ENCODE measurements at regions not wholly inside any gene's neighbourhood (a gene's known extent, or its start where the extent isn't known, plus 50 kb on each side); places are given as distances from the start of the nearest gene placed in this dataset.

GRCh38 chr5:98700730-98701129, 72.7 kb upstream of the RGMB start:
- Histone ChIP-seq H2BK5ac (ENCODE audit: low read depth, low read length) (no peak overlapping the region), H3K79me1 (ENCODE audit: low read depth, low read length) (no peaks in the 10 kb centered on the region), H3K56ac (replicated peaks; ENCODE audit: insufficient read length, low read depth, low read length) (no peak overlapping the region), H3K4ac (replicated peaks; ENCODE audit: insufficient read length, low read depth, low read length) (no peak overlapping the region), H2BK120ac (replicated peaks; ENCODE audit: low read depth, low read length) (no peak overlapping the region), H3K14ac (ENCODE audit: insufficient read length) (no peak overlapping the region), H4K8ac (ENCODE audit: extremely low read depth, insufficient read depth, low read length) (no peak overlapping the region), H3K36me3 (ENCODE audit: control insufficient read depth in 2 of 4, insufficient read depth in 4 of 4, low read length in 3 of 4) (no peaks in the 10 kb centered on the region), H3K27ac (ENCODE audit: low read depth, low read length) (no peak overlapping the region), H4K20me1 (replicated peaks in 1 of 2; ENCODE audit: control insufficient read depth in 1 of 2, insufficient read depth in 2 of 2, low read length in 2 of 2) (no peaks in the 10 kb centered on the region), H3K4me1 (replicated peaks in 1 of 4; ENCODE audit: control insufficient read depth in 3 of 4, insufficient read depth in 4 of 4, low read length in 3 of 4) (no peaks in the 10 kb centered on the region), H2AK5ac (ENCODE audit: low read depth, low read length) (no peak overlapping the region), H2BK12ac (ENCODE audit: low read depth, low read length) (no peak overlapping the region), H3K9ac (replicated peaks in 1 of 4; ENCODE audit: extremely low read depth in 1 of 4, low read depth in 3 of 4, low read length in 3 of 4) (no peak overlapping the region), H4K5ac (ENCODE audit: insufficient read length, low read depth, low read length) (no peak overlapping the region), H3K4me3 (ENCODE audit: extremely low read depth in 1 of 4, insufficient read depth in 2 of 4, low read depth in 3 of 4, low read length in 4 of 4) (no peak overlapping the region), H2BK20ac (ENCODE audit: low read length) (no peak overlapping the region), H2BK15ac (ENCODE audit: low read length) (no peak overlapping the region), H3K27me3 (replicated peaks in 1 of 4; ENCODE audit: control insufficient read depth in 3 of 4, extremely low read depth in 1 of 4, insufficient read depth in 3 of 4, low read length in 3 of 4) (no peaks in the 10 kb centered on the region), H4K91ac (replicated peaks; ENCODE audit: insufficient read length, low read length) (no peak overlapping the region), H3K4me2 (ENCODE audit: insufficient read depth in 1 of 2, low read depth in 2 of 2, low read length in 2 of 2) (no peak overlapping the region), H3K23me2 (ENCODE audit: low read depth, low read length) (no peaks in the 10 kb centered on the region), H3K79me2 (ENCODE audit: control insufficient read depth in 1 of 2, insufficient read depth in 2 of 2, low read length in 2 of 2) (no peaks in the 10 kb centered on the region), H3K9me3 (ENCODE audit: insufficient read depth in 2 of 2, low read depth in 1 of 2, low read length in 1 of 2) (no peaks in the 10 kb centered on the region; a peak in 1 of 4 replicates), H2AFZ (ENCODE audit: low read length) (no peak overlapping the region), H3K18ac (ENCODE audit: extremely low read depth, low read length) (no peak overlapping the region), H3K23ac (ENCODE audit: insufficient read length) (no peak overlapping the region)
- DNase-seq (ENCODE audit: low read depth in 1 of 2, low spot score in 2 of 2), result no peak
- ChIA-PET CTCF (ENCODE audit: partially characterized antibody) (interaction anchor here (1.0 to 1.5 kb wide), 3 partner anchors 9 to 41 kb away, joined by 3 to 4 read pairs (median 3); no protein-coding TSS in a partner anchor), POLR2A (ENCODE audit: partially characterized antibody) (no interaction called here)
- WGBS, 2 experiments (ENCODE audit: extremely low coverage in 1 of 2, insufficient coverage in 1 of 2, insufficient read length in 1 of 2, insufficient replicate concordance in 2 of 2, low coverage in 1 of 2, low lambda C conversion rate in 2 of 2, missing lambda C conversion rate in 1 of 2), result 83% methylated on average over 2 of the region's 2 CpGs; no CpG with 5 or more reads in 1 of the 2 experiments
- FAIRE-seq, result no peak
- TF ChIP-seq CEBPB (IDR thresholded peaks at IDR 0.05; ENCODE audit: low read depth, low read length), result no peak
- TF ChIP-seq BACH1 (IDR thresholded peaks at IDR 0.05; ENCODE audit: low read length), result no peak
- no peak for TF ChIP-seq EP300 (IDR thresholded peaks at IDR 0.05; ENCODE audit: borderline replicate concordance in 1 of 2, low read depth in 2 of 2, low read length in 2 of 2)
- TF ChIP-seq POU5F1 (IDR thresholded peaks at IDR 0.05; ENCODE audit: low read depth, low read length), result no peak

Data from H1 (cell line).